ENCODE measurements at regions not wholly inside any gene's neighbourhood (a gene's known extent, or its start where the extent isn't known, plus 50 kb on each side); places are given as distances from the start of the nearest gene placed in this dataset.

DNA sequence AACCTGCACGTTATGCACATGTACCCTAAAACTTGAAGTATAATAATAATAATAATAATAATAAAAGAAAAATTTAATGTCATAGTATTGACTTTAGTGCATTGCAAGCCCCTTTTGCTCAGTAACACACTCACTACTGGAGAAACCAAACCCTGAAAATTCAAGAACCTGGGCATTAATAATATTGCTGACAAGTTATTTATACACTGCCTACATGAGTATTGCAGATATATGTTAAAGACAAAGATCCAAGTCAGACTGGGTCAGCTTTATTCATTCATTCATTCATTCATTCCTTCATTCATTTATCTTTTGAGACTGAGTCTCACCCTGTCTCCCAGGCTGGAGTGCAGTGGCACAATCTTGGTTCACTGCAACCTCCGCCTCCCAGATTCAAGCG lies 1711.2 kb downstream of the TP53TG3F start:
- ATAC-seq: no peak
- in situ Hi-C loops (cut with MboI) (no loop called here), intact Hi-C loops (cut with micrococcal nuclease) (no loop called here)
- ChIA-PET POLR2A (no interaction called here), CTCF (ENCODE audit: low intra/inter-chr PET ratio) (no interaction called here)
- Histone ChIP-seq H3K9me1 (ENCODE audit: control insufficient read depth, insufficient read depth, low read length) (no peaks in the 10 kb centered on the region), H3K4me2 (ENCODE audit: insufficient read depth, low read length) (no peak overlapping the region), H3K4me1 (replicated peaks in 1 of 2; ENCODE audit: control insufficient read depth in 2 of 2, insufficient read depth in 2 of 2, low read length in 2 of 2) (no peaks in the 10 kb centered on the region), H4K20me1 (replicated peaks; ENCODE audit: control insufficient read depth, insufficient read depth, low read length) (no peaks in the 10 kb centered on the region), H3K27ac (ENCODE audit: extremely low read depth, low read depth, low read length) (no peak overlapping the region), H3K9me3 (replicated peaks; ENCODE audit: control insufficient read depth, insufficient read depth, low read depth, low read length) (no peaks in the 10 kb centered on the region), H3K9ac (ENCODE audit: insufficient read depth in 1 of 2, low read depth in 2 of 2, low read length in 2 of 2) (no peak overlapping the region), H3K27me3 (ENCODE audit: control insufficient read depth in 2 of 2, insufficient read depth in 2 of 2, low read length in 2 of 2) (no peaks in the 10 kb centered on the region), H3K4me3 (no peak overlapping the region), H3K79me2 (ENCODE audit: control insufficient read depth, insufficient read depth, low read length) (no peaks in the 10 kb centered on the region), H3K36me3 (ENCODE audit: control insufficient read depth, insufficient read depth, low read length) (no peaks in the 10 kb centered on the region), H2AFZ (ENCODE audit: low read depth, low read length) (no peak overlapping the region)
- FAIRE-seq: no peak
- no TSS peak for BruUV-seq (replicated peaks)
- TF ChIP-seq, protein P1, sequence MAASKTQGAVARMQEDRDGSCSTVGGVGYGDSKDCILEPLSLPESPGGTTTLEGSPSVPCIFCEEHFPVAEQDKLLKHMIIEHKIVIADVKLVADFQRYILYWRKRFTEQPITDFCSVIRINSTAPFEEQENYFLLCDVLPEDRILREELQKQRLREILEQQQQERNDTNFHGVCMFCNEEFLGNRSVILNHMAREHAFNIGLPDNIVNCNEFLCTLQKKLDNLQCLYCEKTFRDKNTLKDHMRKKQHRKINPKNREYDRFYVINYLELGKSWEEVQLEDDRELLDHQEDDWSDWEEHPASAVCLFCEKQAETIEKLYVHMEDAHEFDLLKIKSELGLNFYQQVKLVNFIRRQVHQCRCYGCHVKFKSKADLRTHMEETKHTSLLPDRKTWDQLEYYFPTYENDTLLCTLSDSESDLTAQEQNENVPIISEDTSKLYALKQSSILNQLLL (CRISPR knock-in tag; IDR thresholded peaks at IDR 0.05; ENCODE audit: borderline replicate concordance): no peak
- TF ChIP-seq, protein P2, sequence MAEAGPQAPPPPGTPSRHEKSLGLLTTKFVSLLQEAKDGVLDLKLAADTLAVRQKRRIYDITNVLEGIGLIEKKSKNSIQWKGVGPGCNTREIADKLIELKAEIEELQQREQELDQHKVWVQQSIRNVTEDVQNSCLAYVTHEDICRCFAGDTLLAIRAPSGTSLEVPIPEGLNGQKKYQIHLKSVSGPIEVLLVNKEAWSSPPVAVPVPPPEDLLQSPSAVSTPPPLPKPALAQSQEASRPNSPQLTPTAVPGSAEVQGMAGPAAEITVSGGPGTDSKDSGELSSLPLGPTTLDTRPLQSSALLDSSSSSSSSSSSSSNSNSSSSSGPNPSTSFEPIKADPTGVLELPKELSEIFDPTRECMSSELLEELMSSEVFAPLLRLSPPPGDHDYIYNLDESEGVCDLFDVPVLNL (CRISPR knock-in tag; IDR thresholded peaks at IDR 0.05; ENCODE audit: low read depth): no peak
- TF ChIP-seq ZNF507 (tag; conservative IDR thresholded peaks at IDR 0.05) (no peak), ATF7 (IDR thresholded peaks at IDR 0.05) (no peak), SPI1 (IDR thresholded peaks at IDR 0.05; ENCODE audit: borderline replicate concordance, low read depth, low read length) (no peak), ZNF408 (CRISPR knock-in tag; IDR thresholded peaks at IDR 0.05; ENCODE audit: low read depth) (no peak), CREB1 (IDR thresholded peaks at IDR 0.05) (no peak), CREB1 (CRISPR knock-in tag; IDR thresholded peaks at IDR 0.05) (no peak), YBX1 (IDR thresholded peaks at IDR 0.05) (no peak), ZNF212 (CRISPR knock-in tag; IDR thresholded peaks at IDR 0.05) (no peak)
- TF ChIP-seq, protein P3, sequence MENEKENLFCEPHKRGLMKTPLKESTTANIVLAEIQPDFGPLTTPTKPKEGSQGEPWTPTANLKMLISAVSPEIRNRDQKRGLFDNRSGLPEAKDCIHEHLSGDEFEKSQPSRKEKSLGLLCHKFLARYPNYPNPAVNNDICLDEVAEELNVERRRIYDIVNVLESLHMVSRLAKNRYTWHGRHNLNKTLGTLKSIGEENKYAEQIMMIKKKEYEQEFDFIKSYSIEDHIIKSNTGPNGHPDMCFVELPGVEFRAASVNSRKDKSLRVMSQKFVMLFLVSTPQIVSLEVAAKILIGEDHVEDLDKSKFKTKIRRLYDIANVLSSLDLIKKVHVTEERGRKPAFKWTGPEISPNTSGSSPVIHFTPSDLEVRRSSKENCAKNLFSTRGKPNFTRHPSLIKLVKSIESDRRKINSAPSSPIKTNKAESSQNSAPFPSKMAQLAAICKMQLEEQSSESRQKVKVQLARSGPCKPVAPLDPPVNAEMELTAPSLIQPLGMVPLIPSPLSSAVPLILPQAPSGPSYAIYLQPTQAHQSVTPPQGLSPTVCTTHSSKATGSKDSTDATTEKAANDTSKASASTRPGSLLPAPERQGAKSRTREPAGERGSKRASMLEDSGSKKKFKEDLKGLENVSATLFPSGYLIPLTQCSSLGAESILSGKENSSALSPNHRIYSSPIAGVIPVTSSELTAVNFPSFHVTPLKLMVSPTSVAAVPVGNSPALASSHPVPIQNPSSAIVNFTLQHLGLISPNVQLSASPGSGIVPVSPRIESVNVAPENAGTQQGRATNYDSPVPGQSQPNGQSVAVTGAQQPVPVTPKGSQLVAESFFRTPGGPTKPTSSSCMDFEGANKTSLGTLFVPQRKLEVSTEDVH (IDR thresholded peaks at IDR 0.05; ENCODE audit: low read depth, partially characterized antibody): no peak
- WGBS (ENCODE audit: insufficient coverage, low coverage, missing lambda C conversion rate): 0% methylated on average over 2 of the region's 3 CpGs
- DNase-seq (ENCODE audit: extremely low read depth in 1 of 4, low spot score in 3 of 4): no peak

Data from K562 (cell line).